ENCODE measurements at regions not wholly inside any gene's neighbourhood (a gene's known extent, or its start where the extent isn't known, plus 50 kb on each side); places are given as distances from the start of the nearest gene placed in this dataset.
"Not testable (repeated sequence)": the region's sequence is repeated elsewhere in the genome, so short reads cannot be mapped to it uniquely, and the experiment has no call there.

DNA sequence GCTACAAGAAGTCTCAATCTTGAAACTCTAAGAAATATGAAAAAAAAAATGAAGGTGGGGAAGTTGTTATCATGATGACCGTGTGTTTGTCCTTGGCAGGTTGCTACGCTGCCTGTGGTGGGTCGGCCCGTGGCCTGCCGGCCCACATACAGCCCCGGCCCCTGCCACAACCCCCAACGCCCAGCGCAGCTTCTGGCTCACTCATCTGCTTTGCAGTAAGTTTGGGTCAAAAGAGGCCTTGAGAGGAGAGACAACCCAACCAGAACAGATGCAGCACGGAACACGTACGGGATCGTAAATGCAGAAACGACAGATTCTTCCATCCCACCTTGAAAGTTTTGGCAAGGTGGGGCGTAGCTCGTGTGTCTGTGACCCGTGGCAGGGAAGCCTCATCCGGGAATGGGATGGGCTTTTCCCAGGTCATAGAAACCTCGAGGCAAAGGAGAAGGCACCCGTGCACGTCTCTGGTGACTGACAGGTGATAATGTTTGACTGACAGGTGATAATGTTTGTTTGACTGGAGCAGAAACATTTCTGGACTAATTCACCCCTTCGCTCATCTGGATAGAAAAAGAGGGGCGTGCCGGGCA is 206.1 kb upstream of the ZNF469 start:
- not testable (repeated sequence) for H3K4me2 ChIP-seq; H3K79me2 ChIP-seq (ENCODE audit: low read depth); H3F3A ChIP-seq (ENCODE audit: low read depth); DNase-seq (ENCODE audit: low spot score); H3K9me3 ChIP-seq (ENCODE audit: low read depth); H3K27ac ChIP-seq; H3K4me1 Mint-ChIP-seq; H3K4me1 ChIP-seq; H3K27me3 Mint-ChIP-seq (ENCODE audit: insufficient read depth, low read depth); H3K27ac Mint-ChIP-seq; H3K4me3 Mint-ChIP-seq; H3K27me3 ChIP-seq; H2AFZ ChIP-seq (replicated peaks); H3K36me3 ChIP-seq; H3K9ac ChIP-seq; H3K36me3 Mint-ChIP-seq; H3K4me3 ChIP-seq; H4K20me1 ChIP-seq (ENCODE audit: low read depth)
- peaks cover 12% of the 10 kb centered on the region for H3K9me3 Mint-ChIP-seq

- not testable (repeated sequence) for H3K36me3 ChIP-seq; H3K27me3 ChIP-seq; H3F3A ChIP-seq (ENCODE audit: low read depth); DNase-seq (ENCODE audit: low spot score); H3K4me1 ChIP-seq; H3K9ac ChIP-seq; H4K20me1 ChIP-seq (ENCODE audit: low read depth); H3K27me3 Mint-ChIP-seq (ENCODE audit: insufficient read depth, low read depth); H3K9me3 ChIP-seq (ENCODE audit: low read depth); H3K36me3 Mint-ChIP-seq; H3K4me2 ChIP-seq; H3K4me1 Mint-ChIP-seq; H3K4me3 ChIP-seq; H3K27ac ChIP-seq; H3K79me2 ChIP-seq (ENCODE audit: low read depth); H3K4me3 Mint-ChIP-seq; H2AFZ ChIP-seq (replicated peaks); H3K9me3 Mint-ChIP-seq; H3K27ac Mint-ChIP-seq
These were observed 204.5 kb upstream of the ZNF469 start for GRCh38 chr16:88178251-88178650.

DNA sequence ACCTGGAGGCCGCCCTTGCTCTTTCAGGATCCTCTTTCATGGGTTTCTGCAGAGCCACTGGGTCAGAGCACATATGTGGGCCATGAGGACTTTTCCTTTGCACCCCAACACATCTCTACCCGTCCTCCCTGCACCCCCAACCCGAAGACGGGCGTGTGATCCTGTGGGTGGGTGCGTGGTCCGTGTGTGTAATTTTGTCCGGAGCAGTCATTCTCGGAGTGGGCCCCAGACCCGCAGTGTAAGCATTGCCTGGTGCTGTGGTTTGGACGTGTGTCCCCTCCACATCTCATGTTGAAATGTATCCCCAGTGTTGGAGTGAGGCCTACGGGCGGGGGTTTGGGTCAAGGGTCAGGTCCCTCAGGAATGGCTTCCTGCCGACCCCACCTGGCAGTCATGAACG is 203.9 kb upstream of the ZNF469 start:
- H3F3A ChIP-seq (ENCODE audit: low read depth); H3K4me3 ChIP-seq; DNase-seq (ENCODE audit: low spot score); H3K4me2 ChIP-seq; H3K27ac ChIP-seq; H3K4me3 Mint-ChIP-seq; H3K4me1 ChIP-seq; H4K20me1 ChIP-seq (ENCODE audit: low read depth); H3K79me2 ChIP-seq (ENCODE audit: low read depth); H3K9me3 Mint-ChIP-seq; H3K27ac Mint-ChIP-seq; H3K9me3 ChIP-seq (ENCODE audit: low read depth); H3K27me3 Mint-ChIP-seq (ENCODE audit: insufficient read depth, low read depth); H3K27me3 ChIP-seq; H3K36me3 ChIP-seq; H3K36me3 Mint-ChIP-seq; H3K9ac ChIP-seq; H3K4me1 Mint-ChIP-seq; H2AFZ ChIP-seq (replicated peaks): not testable (repeated sequence)

DNA sequence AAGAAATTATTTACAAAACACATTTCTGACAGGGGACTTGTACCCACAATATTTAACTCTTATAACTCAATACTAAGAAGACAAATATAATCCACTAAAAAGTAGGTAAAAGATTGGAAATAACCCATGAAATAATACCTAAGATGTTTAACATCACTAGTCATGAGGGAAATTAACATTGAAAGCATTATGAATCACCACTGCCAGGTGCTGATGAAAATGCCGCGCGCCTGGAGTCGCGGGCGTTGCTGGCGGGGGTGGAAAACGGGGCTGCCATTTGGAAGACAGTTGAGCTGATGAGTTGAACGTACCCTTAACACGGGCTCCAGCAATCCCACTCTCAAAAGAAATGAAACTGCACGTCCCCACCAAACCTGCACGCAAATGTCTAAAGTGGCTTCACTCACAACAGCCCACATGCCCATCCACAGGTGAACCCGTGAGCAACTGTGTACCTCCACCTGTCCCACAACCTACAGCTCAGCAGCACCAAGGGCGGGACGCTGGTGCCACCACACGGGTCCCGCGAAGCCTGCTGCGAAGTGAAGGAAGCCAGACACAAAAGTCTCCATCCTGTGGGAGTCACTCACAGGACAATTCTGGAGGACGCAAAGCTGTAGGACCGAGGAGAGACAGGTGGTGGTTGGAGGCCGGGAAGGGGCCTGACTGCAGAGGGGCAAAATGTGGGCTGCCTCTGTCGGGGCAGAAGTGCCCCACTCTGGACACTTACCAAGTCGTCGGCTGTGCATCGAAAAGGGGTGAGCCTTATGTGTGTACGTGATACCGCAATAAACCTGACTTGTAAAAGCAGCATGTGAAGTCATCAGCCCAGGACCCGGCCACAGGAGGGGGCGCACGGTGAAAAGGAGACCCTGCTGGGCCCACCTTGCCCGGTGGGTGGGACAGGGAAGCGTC is 199.5 kb upstream of the ZNF469 start:
- H3K4me2 ChIP-seq; H2AFZ ChIP-seq (replicated peaks); H3K27ac ChIP-seq; H3K9ac ChIP-seq; H4K20me1 ChIP-seq (ENCODE audit: low read depth); H3K36me3 Mint-ChIP-seq; H3K9me3 ChIP-seq (ENCODE audit: low read depth); H3K27me3 ChIP-seq; H3F3A ChIP-seq (ENCODE audit: low read depth); H3K79me2 ChIP-seq (ENCODE audit: low read depth); H3K36me3 ChIP-seq; H3K4me3 Mint-ChIP-seq; DNase-seq (ENCODE audit: low spot score); H3K27ac Mint-ChIP-seq; H3K4me1 Mint-ChIP-seq; H3K4me1 ChIP-seq; H3K4me3 ChIP-seq: not testable (repeated sequence)
- peaks cover 12% of the 10 kb centered on the region for H3K27me3 Mint-ChIP-seq (ENCODE audit: insufficient read depth, low read depth)
- H3K9me3 Mint-ChIP-seq, result peaks cover 14% of the 10 kb centered on the region

DNA sequence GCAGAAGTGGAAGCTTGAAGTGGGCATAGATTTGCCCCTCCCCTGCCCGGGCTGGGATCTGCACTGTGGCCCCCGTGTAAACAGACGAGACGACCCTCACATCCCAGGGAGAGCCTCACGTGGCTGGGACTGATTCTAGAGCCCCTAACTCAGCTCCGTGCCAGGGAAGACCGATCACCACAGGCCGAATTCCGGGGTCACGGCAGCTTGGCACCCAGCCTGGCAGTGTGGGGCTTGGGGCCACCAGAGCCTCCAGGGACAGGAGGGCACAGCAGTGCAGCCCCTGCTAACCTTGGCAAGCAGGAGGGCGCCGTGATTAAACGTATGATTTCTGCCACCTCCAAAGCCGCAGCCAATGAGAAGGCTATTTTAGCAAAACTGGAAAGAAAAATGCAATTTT is 198.7 kb upstream of the ZNF469 start:
- DNase-seq (ENCODE audit: low spot score); H3K4me3 ChIP-seq; H3K36me3 Mint-ChIP-seq; H4K20me1 ChIP-seq (ENCODE audit: low read depth); H3K27ac Mint-ChIP-seq; H3K4me3 Mint-ChIP-seq; H3K4me1 ChIP-seq; H3K27me3 ChIP-seq; H3K36me3 ChIP-seq; H3K9me3 ChIP-seq (ENCODE audit: low read depth); H3K27ac ChIP-seq; H3K4me1 Mint-ChIP-seq; H3K79me2 ChIP-seq (ENCODE audit: low read depth); H3K9ac ChIP-seq; H3K4me2 ChIP-seq; H3F3A ChIP-seq (ENCODE audit: low read depth); H2AFZ ChIP-seq (replicated peaks): not testable (repeated sequence)
- Mint-ChIP-seq H3K27me3 (ENCODE audit: insufficient read depth, low read depth) (peaks cover 12% of the 10 kb centered on the region), H3K9me3 (peaks cover 14% of the 10 kb centered on the region)

DNA sequence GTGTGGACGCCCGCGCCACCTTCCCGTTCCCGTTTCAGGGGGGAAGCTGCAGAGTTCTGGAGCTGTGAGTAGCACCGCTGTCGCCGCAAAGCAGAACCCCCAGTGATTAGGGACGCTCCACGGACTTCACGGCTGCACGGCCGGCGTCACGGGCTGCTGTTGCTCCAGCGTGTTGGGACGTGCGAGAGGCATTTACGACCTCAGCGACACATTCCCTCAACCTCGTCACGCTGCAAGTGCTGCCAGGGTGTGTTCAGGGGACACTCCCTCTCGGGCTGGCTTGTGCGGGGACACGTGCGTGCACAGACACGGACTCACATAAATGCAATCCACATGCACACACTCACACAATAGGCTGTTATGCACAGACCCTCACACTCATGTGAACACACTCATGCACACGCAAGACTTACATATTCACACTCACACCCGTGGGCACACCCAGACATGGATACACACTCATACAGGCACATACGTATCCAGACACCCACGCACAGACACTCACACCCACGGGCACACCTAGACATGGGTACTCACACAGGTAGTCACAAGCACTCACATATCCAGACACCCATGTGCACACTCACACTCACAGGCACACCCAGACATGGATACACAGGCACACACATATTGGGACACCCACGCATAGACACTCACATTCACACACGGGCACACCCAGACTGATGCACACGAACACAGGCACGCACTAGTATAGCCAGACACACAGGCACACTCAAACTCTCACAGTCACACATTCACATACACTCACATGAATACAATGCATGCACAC is 198.0 kb upstream of the ZNF469 start:
- not testable (repeated sequence) for H3K79me2 ChIP-seq (ENCODE audit: low read depth); H3K36me3 ChIP-seq; DNase-seq (ENCODE audit: low spot score); H3K36me3 Mint-ChIP-seq; H3K4me1 ChIP-seq; H3K9me3 ChIP-seq (ENCODE audit: low read depth); H4K20me1 ChIP-seq (ENCODE audit: low read depth); H2AFZ ChIP-seq (replicated peaks); H3K9ac ChIP-seq; H3K27ac ChIP-seq; H3F3A ChIP-seq (ENCODE audit: low read depth); H3K4me1 Mint-ChIP-seq; H3K4me2 ChIP-seq; H3K27me3 ChIP-seq; H3K4me3 ChIP-seq
- Mint-ChIP-seq H3K27me3 (ENCODE audit: insufficient read depth, low read depth) (peaks cover 14% of the 10 kb centered on the region), H3K4me3 (peak overlapping the region; percentile 31), H3K27ac (peak overlapping the region; percentile 57), H3K9me3 (peaks cover 18% of the 10 kb centered on the region)

DNA sequence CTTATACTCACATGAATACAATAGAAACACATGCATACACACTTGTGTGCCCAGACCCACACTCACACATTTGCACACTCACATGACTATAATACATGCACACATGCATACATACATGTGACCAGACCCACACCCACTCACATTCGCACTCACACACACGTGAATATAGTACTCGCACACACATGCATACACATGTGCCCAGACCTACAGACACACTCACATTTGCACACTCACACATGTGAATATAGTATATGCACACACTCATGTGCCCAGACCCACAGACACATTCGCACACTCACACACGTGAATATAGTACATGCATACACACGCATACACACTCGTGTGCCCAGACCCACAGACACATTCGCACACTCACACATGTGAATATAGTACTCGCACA is 197.4 kb upstream of the ZNF469 start:
- not testable (repeated sequence) for H3K4me1 Mint-ChIP-seq; H4K20me1 ChIP-seq (ENCODE audit: low read depth); H3K9me3 ChIP-seq (ENCODE audit: low read depth); H3F3A ChIP-seq (ENCODE audit: low read depth); H3K9ac ChIP-seq; H3K27me3 ChIP-seq; H3K4me2 ChIP-seq; H3K4me1 ChIP-seq; DNase-seq (ENCODE audit: low spot score); H3K4me3 ChIP-seq; H3K79me2 ChIP-seq (ENCODE audit: low read depth); H3K36me3 Mint-ChIP-seq; H3K36me3 ChIP-seq; H3K27ac ChIP-seq; H2AFZ ChIP-seq (replicated peaks)
- Mint-ChIP-seq H3K9me3 (peaks cover 23% of the 10 kb centered on the region), H3K27ac (peak overlapping the region; percentile 57), H3K27me3 (ENCODE audit: insufficient read depth, low read depth) (peaks cover 17% of the 10 kb centered on the region), H3K4me3 (peak overlapping the region; percentile 31)
